SJCRH30 (cell line): ENCODE measurements at regions not wholly inside any gene's neighbourhood (a gene's known extent, or its start where the extent isn't known, plus 50 kb on each side); places are given as distances from the start of the nearest gene placed in this dataset.

ENCODE experiments used
- DNase-seq, 2 experiments: peaks; one replicate each; pipeline ENCODE4 v3.0.0-alpha.2; 2015 to 2020
- H3K27ac ChIP-seq: fragments of 250-450 bp; sonication (Bioruptor Pico); 2 replicates; pipeline ENCODE4 v1.5.1; 2020; ENCODE audit warnings: mild to moderate bottlenecking, moderate library complexity
- H3K27me3 ChIP-seq: fragments of 250-450 bp; sonication (Bioruptor Pico); 2 replicates; pipeline ENCODE4 v1.5.1; 2020; ENCODE audit warnings: mild to moderate bottlenecking, moderate library complexity
- H3K36me3 ChIP-seq: fragments of 250-450 bp; sonication (Bioruptor Pico); 2 replicates; pipeline ENCODE4 v1.5.1; 2020; ENCODE audit warnings: mild to moderate bottlenecking, moderate library complexity
- H3K4me1 ChIP-seq: fragments of 250-450 bp; sonication (Bioruptor Pico); 2 replicates; pipeline ENCODE4 v1.5.1; 2020; ENCODE audit warnings: mild to moderate bottlenecking, moderate library complexity
- H3K4me3 ChIP-seq: fragments of 250-450 bp; sonication (Bioruptor Pico); 2 replicates; pipeline ENCODE4 v1.5.1; 2020; ENCODE audit warnings: mild to moderate bottlenecking, moderate library complexity
- H3K9me3 ChIP-seq: fragments of 250-450 bp; sonication (Bioruptor Pico); replicated peaks from 2 replicates; pipeline ENCODE4 v1.5.1; 2020; ENCODE audit warnings: mild to moderate bottlenecking, moderate library complexity

DNA sequence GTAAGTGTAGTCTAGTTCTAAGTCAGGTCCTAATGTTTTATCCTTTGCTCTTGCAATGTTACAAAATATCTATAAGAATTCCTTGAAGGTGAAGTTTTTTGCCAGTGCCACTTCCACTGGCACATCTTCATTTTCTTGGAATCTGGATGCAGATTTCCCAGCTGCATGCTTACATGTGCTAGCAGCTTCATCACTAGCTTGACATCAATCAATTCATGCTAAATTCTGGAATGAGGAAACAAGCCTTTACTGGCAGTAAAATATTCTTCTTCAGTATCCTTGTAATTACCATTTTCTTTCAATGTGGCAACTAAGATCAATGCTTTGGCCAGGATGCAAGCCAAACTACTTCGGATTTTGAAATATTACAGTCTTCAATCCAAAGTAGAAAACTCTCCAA lies 200.6 kb upstream of the SIX2 start:
- Histone ChIP-seq H3K27ac (no peak overlapping the region), H3K27me3 (no peaks in the 10 kb centered on the region), H3K4me1 (no peaks in the 10 kb centered on the region), H3K36me3 (no peaks in the 10 kb centered on the region), H3K9me3 (peaks cover 2% of the 10 kb centered on the region; the same call in 1 of the 2 replicates), H3K4me3 (no peak overlapping the region)
- no peak for DNase-seq

DNA sequence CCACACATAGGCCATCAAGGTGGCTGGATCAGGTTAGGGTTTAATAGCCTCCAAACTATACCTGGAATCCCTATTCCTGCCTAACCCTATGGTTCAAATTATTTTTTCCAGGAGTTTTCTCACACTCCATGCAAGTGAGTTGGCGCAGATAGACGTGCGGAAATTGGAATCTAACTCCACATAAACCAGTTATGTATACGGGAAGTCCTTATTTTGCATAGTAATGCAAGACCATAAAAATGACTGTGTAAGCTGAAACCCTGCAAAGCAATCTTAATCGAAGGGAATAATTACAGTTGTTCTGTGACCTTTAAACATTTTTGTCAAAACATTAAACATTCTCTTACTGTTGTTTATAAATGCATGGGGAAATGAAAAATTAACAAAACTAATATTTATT lies 200.1 kb upstream of the SIX2 start:
- DNase-seq: no peak
- Histone ChIP-seq H3K9me3 (no peaks in the 10 kb centered on the region), H3K27me3 (no peaks in the 10 kb centered on the region), H3K27ac (no peak overlapping the region), H3K4me1 (no peaks in the 10 kb centered on the region), H3K4me3 (no peak overlapping the region), H3K36me3 (no peaks in the 10 kb centered on the region)

DNA sequence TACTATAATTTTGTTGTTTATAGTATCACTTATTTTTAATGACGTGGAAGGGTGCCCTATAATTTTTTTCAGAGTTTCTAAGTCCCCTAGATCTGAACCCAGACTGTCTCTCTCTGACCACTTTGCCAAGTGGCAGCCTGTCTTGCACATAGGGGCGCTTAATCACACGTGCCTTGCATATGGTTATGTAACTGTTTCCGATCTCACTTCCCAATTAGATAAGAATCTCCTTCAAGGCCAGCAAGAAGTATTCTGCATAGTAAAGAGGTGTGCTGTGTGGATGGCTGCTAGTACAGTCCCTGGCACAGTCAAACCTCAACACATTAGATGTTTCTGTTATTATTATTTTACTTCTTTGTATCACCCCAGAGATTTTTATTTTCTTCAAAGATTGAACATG lies 197.8 kb upstream of the SIX2 start:
- H3K27ac ChIP-seq: no peak overlapping the region
- no peaks in the 10 kb centered on the region for H3K36me3 ChIP-seq
- H3K9me3 ChIP-seq: peaks cover 5% of the 10 kb centered on the region
- H3K4me3 ChIP-seq: no peak overlapping the region
- DNase-seq: no peak
- H3K27me3 ChIP-seq: no peaks in the 10 kb centered on the region; the same call in 1 of the 2 replicates
- no peaks in the 10 kb centered on the region for H3K4me1 ChIP-seq

DNA sequence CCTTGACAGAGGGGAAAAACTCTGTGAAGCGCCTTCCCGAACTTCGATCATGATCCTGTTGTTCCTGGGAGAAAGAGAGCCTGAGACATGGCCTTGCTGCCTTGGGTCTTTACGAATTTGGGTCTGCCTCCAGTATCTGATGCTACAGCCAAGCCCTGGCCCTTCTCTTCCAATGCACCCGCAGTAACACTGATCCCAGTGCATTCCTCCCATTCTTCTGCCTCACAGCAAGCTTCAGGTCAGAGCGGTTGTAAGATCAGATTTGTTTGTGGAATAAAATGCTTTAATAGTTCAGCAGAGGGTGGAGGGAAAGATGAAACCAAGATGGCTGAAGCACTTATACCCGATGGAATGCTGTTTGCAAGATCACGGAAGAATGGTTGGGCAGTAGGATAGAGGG lies 196.7 kb upstream of the SIX2 start:
- DNase-seq: no peak
- H3K27ac ChIP-seq: no peak overlapping the region
- H3K27me3 ChIP-seq: no peaks in the 10 kb centered on the region; the same call in 1 of the 2 replicates
- H3K36me3 ChIP-seq: no peaks in the 10 kb centered on the region
- no peaks in the 10 kb centered on the region for H3K4me1 ChIP-seq
- no peak overlapping the region for H3K4me3 ChIP-seq
- H3K9me3 ChIP-seq: peaks cover 12% of the 10 kb centered on the region

DNA sequence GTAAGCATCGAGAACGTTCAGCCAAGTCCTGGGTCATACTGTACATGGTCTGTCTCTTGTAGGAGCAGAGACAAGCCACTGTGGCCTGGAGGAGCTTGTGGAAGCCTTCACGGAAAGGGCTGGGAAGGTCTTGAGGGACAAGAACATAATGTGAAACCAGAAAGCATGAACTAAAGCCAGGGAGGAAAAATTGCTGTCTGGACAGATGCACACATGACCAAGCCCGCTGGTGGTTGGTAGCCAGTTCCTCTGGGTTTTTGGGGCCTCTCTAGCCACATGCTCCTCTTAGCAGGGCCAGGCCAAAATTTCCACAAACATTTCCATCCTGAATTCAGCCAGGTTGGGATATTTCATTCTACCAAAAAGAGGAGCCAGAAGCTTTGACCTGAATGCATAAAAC lies 196.2 kb upstream of the SIX2 start:
- Histone ChIP-seq H3K36me3 (no peaks in the 10 kb centered on the region), H3K4me1 (no peaks in the 10 kb centered on the region), H3K27ac (no peak overlapping the region), H3K27me3 (no peaks in the 10 kb centered on the region; the same call in 1 of the 2 replicates), H3K4me3 (no peak overlapping the region), H3K9me3 (peaks cover 12% of the 10 kb centered on the region)
- DNase-seq: no peak

DNA sequence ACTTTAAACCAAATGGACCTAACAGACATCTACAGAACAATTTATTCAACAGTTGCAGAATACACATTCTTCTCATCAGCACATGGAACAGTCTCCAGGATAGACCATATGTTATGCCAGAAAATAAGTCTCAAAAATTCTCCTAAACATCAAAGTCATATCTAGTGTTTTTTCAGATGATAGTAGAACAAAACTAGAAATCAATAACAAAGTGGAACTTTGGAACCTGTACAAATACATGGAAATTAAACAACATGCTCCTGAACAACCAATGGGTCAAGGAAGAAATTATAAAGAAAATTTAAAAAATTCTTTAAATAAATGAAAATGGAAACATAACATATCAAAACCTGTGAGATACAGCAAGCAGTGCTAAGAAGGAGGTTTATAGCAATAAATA lies 194.1 kb upstream of the SIX2 start:
- DNase-seq: no peak
- Histone ChIP-seq H3K4me3 (no peak overlapping the region), H3K27me3 (no peaks in the 10 kb centered on the region; the same call in 1 of the 2 replicates), H3K9me3 (peaks cover 12% of the 10 kb centered on the region), H3K4me1 (peaks cover 10% of the 10 kb centered on the region), H3K27ac (no peak overlapping the region), H3K36me3 (no peaks in the 10 kb centered on the region)

DNA sequence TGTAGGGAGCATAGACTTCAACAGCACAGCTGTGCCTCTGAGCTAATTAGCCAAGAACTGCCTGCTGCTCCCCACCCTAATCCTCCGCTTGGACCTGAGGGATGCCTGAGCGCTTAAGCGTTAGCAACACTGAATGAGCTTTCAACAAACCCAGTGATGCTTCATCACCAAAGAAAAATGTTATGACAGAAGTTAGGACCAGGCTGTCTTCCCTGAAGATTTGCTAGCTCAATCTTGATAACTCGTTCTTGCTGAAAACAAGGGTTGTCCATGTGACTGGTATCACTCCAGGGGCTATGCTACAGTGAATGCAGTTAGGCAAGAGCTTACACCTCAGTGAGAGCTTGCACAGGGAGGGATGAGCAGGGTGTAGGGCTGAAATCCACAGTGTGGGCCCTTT lies 190.7 kb upstream of the SIX2 start:
- Histone ChIP-seq H3K4me3 (no peak overlapping the region), H3K27ac (no peak overlapping the region), H3K27me3 (no peaks in the 10 kb centered on the region; the same call in 1 of the 2 replicates), H3K36me3 (no peaks in the 10 kb centered on the region), H3K9me3 (peaks cover 12% of the 10 kb centered on the region), H3K4me1 (peaks cover 10% of the 10 kb centered on the region)
- peak; percentile 65 to 71 for DNase-seq

DNA sequence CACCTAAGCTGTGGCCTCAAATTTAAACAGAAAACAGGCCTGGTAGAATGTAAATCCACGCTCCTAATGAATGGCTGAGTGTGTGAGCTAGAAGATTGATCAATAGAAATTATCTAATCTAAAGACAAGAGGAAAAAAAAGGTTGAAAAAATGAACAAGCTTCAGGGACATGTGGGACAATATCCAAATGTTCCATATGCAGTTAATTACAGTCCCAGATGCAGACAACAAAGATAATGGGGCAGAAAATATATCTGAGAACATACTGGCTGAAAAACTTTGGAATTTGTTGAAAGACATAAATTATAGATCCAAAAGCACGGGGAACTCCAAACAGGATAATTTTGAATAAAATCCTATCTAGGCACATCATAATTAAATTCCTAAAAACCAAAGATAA lies 186.7 kb upstream of the SIX2 start:
- Histone ChIP-seq H3K27me3 (no peaks in the 10 kb centered on the region), H3K27ac (no peak overlapping the region), H3K4me3 (no peak overlapping the region), H3K9me3 (no peaks in the 10 kb centered on the region), H3K36me3 (no peaks in the 10 kb centered on the region), H3K4me1 (peaks cover 21% of the 10 kb centered on the region)
- DNase-seq: no peak

DNA sequence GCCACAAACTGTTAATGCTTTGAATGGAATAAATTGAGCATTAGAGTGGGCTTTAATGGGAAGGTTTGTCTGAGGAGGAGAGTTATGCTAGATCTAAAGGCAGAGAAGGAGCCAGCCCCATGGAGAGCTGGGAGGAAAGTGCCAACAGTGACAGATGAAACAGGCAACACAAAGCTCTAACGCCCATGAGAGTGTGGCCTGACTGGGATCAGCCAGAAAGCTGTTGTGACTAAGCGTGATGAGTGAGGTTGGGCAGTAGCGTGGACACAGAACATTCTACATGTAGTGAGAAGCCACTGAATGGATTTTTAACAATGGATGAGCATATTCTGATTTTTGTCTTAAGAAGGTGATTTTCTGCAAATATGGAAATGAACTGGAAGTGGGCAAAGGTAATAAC lies 185.3 kb upstream of the SIX2 start:
- DNase-seq: no peak
- H3K27me3 ChIP-seq: no peaks in the 10 kb centered on the region

DNA sequence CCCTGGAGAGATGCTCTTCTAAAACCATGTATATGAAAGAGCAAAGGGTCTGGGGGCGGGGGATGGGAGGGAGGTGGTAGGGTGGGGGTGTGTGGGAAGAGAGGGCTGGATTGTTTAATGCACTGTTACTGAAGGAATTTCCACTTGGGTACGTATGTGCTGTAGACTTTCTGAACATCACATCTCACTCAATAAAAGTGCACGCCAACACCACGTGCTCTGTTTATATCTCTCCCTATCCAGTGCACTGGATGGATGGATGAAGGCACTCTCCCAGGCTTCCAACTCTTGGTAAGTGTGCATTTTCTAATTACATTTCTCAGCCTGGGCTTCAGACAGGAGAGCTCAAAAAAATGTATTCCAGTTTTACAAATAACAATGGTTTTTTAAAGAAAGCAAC lies 184.3 kb upstream of the SIX2 start:
- Histone ChIP-seq H3K27me3 (no peaks in the 10 kb centered on the region), H3K4me1 (peaks cover 20% of the 10 kb centered on the region), H3K27ac (no peak overlapping the region), H3K4me3 (no peak overlapping the region), H3K36me3 (no peaks in the 10 kb centered on the region), H3K9me3 (no peaks in the 10 kb centered on the region)
- DNase-seq: no peak

More for the DNA sequence above, 185.3 kb upstream of the SIX2 start:
- no peak overlapping the region for H3K4me3 ChIP-seq
- H3K27ac ChIP-seq: no peak overlapping the region
- H3K9me3 ChIP-seq: no peaks in the 10 kb centered on the region
- H3K4me1 ChIP-seq: peaks cover 23% of the 10 kb centered on the region
- no peaks in the 10 kb centered on the region for H3K36me3 ChIP-seq

DNA sequence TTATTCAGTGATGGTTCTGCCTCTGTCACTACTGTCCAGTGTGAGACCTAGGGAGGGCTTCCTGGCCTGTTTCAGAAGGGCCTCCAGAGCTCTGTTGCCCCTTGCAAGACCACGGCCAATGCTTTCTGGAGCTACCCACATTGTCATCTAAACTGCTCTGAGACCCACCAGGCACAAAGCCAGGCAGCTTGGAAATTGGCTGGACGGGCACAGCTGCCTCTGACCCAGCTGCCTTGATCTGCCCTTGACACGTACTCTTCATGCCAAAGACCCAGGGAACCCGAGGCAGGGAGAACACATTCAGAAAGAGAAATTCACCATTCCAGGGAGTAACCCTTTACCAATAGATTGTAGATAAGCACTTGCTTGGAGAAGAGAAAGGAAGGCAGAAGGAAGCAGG lies 183.7 kb upstream of the SIX2 start:
- H3K4me3 ChIP-seq: no peak overlapping the region
- DNase-seq: no peak
- H3K9me3 ChIP-seq: no peaks in the 10 kb centered on the region
- peaks cover 20% of the 10 kb centered on the region for H3K4me1 ChIP-seq
- H3K27me3 ChIP-seq: no peaks in the 10 kb centered on the region
- no peak overlapping the region for H3K27ac ChIP-seq
- no peaks in the 10 kb centered on the region for H3K36me3 ChIP-seq

DNA sequence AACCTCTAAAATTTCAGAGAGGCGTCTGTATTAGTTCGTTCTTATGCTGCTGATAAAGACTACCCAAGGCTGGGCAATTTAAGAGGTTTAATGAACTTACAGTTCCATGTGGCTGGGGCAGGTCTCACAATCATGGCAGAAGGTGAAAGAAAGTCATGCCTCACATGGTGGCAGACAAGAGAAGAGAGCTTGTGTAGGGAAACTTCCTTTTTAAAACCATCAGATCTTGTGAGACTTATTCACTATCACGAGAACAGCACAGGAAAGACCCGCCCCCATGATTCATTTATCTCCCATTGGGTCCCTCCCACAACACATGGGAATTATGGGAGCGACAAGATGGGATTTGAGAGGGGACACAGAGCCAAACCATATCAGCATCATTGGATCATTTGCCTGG lies 183.2 kb upstream of the SIX2 start:
- H3K36me3 ChIP-seq: no peaks in the 10 kb centered on the region
- H3K9me3 ChIP-seq: no peaks in the 10 kb centered on the region
- no peak overlapping the region for H3K27ac ChIP-seq
- DNase-seq: no peak
- no peaks in the 10 kb centered on the region for H3K27me3 ChIP-seq
- no peak overlapping the region for H3K4me3 ChIP-seq
- H3K4me1 ChIP-seq: peaks cover 20% of the 10 kb centered on the region

DNA sequence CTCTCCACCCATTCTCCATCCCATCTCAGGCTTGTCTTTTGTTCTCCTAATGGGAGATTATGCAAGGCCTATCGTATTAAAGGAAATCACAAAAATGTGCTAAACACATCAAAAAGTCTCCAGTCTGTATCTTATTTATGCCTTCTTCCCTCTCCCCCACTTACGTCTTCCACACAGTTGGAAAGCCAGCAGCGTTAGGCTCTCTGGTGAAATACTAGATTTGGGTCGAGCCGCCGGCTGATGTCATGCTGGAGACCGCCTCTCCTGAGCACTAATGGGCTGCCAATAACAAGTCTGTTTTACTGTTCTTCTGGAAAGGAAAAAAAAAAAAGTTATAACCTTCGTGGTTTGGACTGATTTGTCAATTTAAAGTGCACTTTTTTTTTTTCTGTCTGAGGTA lies 182.7 kb upstream of the SIX2 start:
- no peak overlapping the region for H3K4me3 ChIP-seq
- DNase-seq: peak in 1 of 2 experiments; percentile 31
- no peaks in the 10 kb centered on the region for H3K27me3 ChIP-seq
- H3K27ac ChIP-seq: no peak overlapping the region
- H3K4me1 ChIP-seq: peaks cover 20% of the 10 kb centered on the region
- no peaks in the 10 kb centered on the region for H3K36me3 ChIP-seq
- no peaks in the 10 kb centered on the region for H3K9me3 ChIP-seq

DNA sequence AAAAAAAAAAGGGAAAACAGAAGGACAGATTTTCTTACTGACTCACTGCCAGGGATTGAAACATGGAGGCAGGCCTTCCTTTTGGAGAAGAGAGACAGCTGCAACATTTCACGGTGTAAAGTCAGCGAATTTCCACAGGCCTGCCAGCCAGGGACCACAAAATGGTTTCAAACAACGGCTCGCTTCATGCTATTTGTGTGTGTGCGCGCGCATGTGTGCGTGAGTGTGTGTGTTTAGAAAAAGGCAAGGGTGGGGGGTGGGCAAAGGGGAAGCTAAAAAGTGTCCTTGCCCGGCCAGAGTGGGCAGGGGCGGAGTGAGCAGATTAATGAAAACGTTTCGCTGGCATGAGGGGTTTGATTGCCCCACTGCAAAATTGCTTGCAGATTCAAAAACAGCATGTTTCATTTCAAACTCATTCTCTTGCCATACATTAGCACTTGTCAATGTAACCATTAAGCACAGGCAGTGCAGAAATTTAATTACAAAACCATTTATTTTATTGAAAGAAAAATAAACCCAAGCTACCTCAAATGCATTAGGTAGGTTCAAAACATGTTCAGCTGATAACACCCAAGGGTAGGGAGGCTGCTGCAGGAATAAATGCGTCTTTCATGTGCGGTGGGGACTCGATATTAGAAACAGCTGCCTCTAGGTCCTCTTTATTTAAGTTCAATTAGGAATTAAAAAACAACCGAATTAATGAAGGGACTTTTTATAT lies 182.1 kb upstream of the SIX2 start:
- Histone ChIP-seq H3K27ac (peak overlapping the region; percentile 77), H3K4me3 (no peak overlapping the region), H3K4me1 (peaks cover 20% of the 10 kb centered on the region), H3K36me3 (no peaks in the 10 kb centered on the region), H3K9me3 (no peaks in the 10 kb centered on the region), H3K27me3 (no peaks in the 10 kb centered on the region)
- DNase-seq: peak; percentile 77 to 86

DNA sequence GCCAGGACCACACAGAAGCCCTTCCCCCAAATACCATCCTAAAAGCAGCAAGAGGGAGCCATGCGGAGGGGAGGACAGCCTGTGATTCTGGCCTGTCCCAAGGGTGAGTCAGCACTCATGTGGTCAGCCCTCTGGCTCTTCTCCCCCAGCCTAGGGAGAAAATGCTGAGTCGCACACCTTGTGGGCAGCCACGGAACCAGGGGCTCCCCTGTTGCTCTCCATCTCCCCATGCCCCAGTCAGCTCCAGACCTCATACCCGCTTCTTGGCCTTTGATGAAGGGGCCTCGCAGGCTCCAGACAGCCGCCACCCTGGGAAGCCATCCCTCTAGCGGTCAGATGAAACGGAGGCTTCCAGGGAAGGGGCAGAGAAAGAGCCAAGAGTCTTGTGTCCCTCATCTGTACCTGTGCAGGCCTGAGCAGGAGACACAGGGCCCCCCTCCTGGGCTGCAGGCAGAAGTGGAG lies 181.3 kb upstream of the SIX2 start:
- Histone ChIP-seq H3K27me3 (no peaks in the 10 kb centered on the region), H3K4me3 (no peak overlapping the region)

DNA sequence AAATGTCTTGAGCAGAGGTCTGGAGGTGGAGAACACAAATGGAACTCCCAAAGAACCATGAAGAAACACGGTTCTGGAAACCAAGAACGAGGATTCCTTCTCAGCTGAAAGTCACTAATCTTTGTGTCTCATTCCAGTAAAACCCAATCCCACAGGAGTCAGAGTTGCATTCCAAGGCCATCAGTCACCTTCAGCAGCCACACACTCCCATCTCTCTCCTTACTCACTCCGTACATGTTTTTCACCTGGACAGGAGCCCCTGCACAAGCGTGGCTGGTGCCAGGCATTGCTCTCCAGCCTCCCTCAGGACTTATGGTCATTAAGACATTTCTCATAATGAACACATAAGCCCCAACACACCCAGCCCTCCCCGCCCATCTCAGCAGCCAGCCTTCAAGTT lies 175.4 kb upstream of the SIX2 start:
- Histone ChIP-seq H3K27me3 (no peaks in the 10 kb centered on the region), H3K36me3 (no peaks in the 10 kb centered on the region), H3K4me3 (no peak overlapping the region), H3K4me1 (peaks cover 16% of the 10 kb centered on the region; the same call in 1 of the 2 replicates), H3K27ac (no peak overlapping the region), H3K9me3 (no peaks in the 10 kb centered on the region)
- DNase-seq: no peak

More for the DNA sequence above, 181.3 kb upstream of the SIX2 start:
- H3K27ac ChIP-seq: peak overlapping the region; percentile 77
- peak; percentile 59 to 65 for DNase-seq
- no peaks in the 10 kb centered on the region for H3K36me3 ChIP-seq
- no peaks in the 10 kb centered on the region for H3K9me3 ChIP-seq
- peaks cover 20% of the 10 kb centered on the region for H3K4me1 ChIP-seq
